Liver (tissue), 8 donors: ENCODE measurements at regions not wholly inside any gene's neighbourhood (a gene's known extent, or its start where the extent isn't known, plus 50 kb on each side); places are given as distances from the start of the nearest gene placed in this dataset.

ENCODE experiments used
- DNase-seq: peaks from one replicate; pipeline ENCODE4 v3.0.0-alpha.2; 2017; ENCODE audit warnings: low spot score
- H3K27ac ChIP-seq, 2 donors: one replicate each; pipeline ENCODE4 v1.7.0; 2013; ENCODE audit warnings: inconsistent platforms in 2 of 2, low read length in 2 of 2, control low read depth in 1 of 2, low read depth in 1 of 2, mild to moderate bottlenecking in 1 of 2
- H3K27me3 ChIP-seq, 4 donors: one replicate each; pipeline versions ENCODE4 v1.6.1 to v1.7.0; 2013; ENCODE audit warnings: low read length in 3 of 4, inconsistent platforms in 1 of 4, mild to moderate bottlenecking in 1 of 4, moderate library complexity in 1 of 4; ENCODE audit not compliant: control insufficient read depth in 4 of 4, insufficient read depth in 4 of 4
- H3K36me3 ChIP-seq, 4 donors: one replicate each; pipeline versions ENCODE4 v1.6.1 to v1.7.0; 2013; ENCODE audit warnings: low read length in 3 of 4, mild to moderate bottlenecking in 3 of 4, low read depth in 1 of 4, moderate library complexity in 1 of 4; ENCODE audit not compliant: control insufficient read depth in 4 of 4, insufficient read depth in 3 of 4
- H3K4me1 ChIP-seq, 4 donors: one replicate each; pipeline versions ENCODE4 v1.6.1 to v1.7.0; 2013; ENCODE audit warnings: low read length in 3 of 4, mild to moderate bottlenecking in 3 of 4, moderate library complexity in 1 of 4; ENCODE audit not compliant: control insufficient read depth in 4 of 4, insufficient read depth in 4 of 4
- H3K4me3 ChIP-seq, 3 donors: one replicate each; pipeline versions ENCODE4 v1.6.1 to v1.7.0; 2013; ENCODE audit warnings: low read length in 3 of 3, control low read depth in 1 of 3, low read depth in 1 of 3, mild to moderate bottlenecking in 1 of 3
- H3K9ac ChIP-seq, 2 donors: one replicate each; pipeline ENCODE4 v1.7.0; 2013; ENCODE audit warnings: low read length in 2 of 2, mild to moderate bottlenecking in 2 of 2, moderate library complexity in 2 of 2, control low read depth in 1 of 2, low read depth in 1 of 2
- H3K9me3 ChIP-seq, 4 donors: one replicate each; pipeline versions ENCODE4 v1.6.1 to v1.7.0; 2013; ENCODE audit warnings: low read length in 3 of 4; ENCODE audit not compliant: control insufficient read depth in 4 of 4
- GABPA ChIP-seq, 2 donors: IDR thresholded peaks in 1 of 2; conservative IDR thresholded peaks in 1 of 2; 2 replicates each; pipeline ENCODE4 v1.6.1; 2016; ENCODE audit warnings: antibody characterized with exemption in 2 of 2, mild to moderate bottlenecking in 1 of 2, moderate library complexity in 1 of 2
- JUND ChIP-seq, 2 donors: IDR thresholded peaks; 2 replicates each; pipeline ENCODE4 v1.6.1; 2016; ENCODE audit warnings: antibody characterized with exemption in 2 of 2
- RAD21 ChIP-seq, 2 donors: IDR thresholded peaks; 2 replicates each; pipeline ENCODE4 v1.6.1; 2016; ENCODE audit warnings: antibody characterized with exemption in 2 of 2, mild to moderate bottlenecking in 2 of 2
- TAF1 ChIP-seq: conservative IDR thresholded peaks from 2 replicates; pipeline ENCODE4 v1.6.1; 2016; ENCODE audit warnings: antibody characterized with exemption, mild to moderate bottlenecking
- YY1 ChIP-seq: IDR thresholded peaks from 2 replicates; pipeline ENCODE4 v1.6.1; 2016; ENCODE audit warnings: antibody characterized with exemption, mild to moderate bottlenecking
- WGBS: extraction: QIAGEN DNeasy Blood & Tissue Kit; methylation state at CpG from one replicate; pipeline ENCODE4 v1.1.7; 2013; 5-methylcytosine and 5-hydroxymethylcytosine counted together
- TF ChIP-seq, protein P1 (sequence below): IDR thresholded peaks from 2 replicates; pipeline ENCODE4 v1.6.1; 2016; ENCODE audit warnings: antibody characterized with exemption, mild to moderate bottlenecking
- TF ChIP-seq, protein P2 (sequence below): fragments of 150-350 bp; IDR thresholded peaks from 2 replicates; pipeline ENCODE4 v1.5.1; 2017; ENCODE audit warnings: improper control_type of control experiment, low read depth, low read length; ENCODE audit not compliant: missing input control
- TF ChIP-seq, protein P3 (sequence below): IDR thresholded peaks from 2 replicates; pipeline ENCODE4 v1.6.1; 2016; ENCODE audit warnings: antibody characterized with exemption
- donor health status: healthy.
- donor health status: healthy.
- donor health status: healthy.
- donor health status: healthy.
- donor health status: healthy.

DNA sequence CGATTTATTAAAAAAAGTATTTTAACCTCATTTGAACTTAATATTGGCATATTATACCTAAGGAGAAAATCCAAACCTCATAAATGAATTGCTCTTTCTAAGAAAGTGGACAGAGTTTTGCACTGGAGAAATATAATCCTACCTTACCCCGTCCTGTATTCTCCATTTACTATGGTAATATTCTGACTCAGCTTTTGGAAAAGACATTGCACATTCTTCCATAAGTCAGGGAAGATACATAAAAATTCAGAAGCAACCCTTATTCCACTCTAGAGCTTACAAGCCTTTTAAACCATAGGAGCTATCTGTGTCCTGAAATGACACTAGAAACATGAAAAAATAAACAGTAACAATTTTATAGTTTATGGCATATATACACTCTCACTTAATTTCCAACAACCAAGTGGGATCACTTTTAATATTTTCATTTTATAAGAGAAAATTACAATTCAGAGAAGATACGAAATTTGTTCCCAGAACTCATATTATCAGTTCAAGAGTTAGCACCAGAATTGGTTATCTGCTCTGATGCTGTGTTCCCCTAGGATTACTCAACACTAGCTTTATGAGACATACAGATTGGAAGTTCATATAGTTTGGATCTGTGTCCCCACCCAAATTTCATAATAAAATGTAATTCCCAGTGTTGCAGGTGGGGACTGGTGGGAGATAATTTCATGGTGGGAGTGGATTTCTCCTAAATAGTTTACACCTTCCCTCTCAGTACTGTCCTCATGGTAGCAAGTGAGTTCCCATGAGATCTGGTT is 359.4 kb downstream of the ARAP2 start:
- no peak overlapping the region for H3K4me3 ChIP-seq
- TF ChIP-seq GABPA (IDR thresholded peaks at IDR 0.05 in 1 of 2, conservative IDR thresholded peaks at IDR 0.05 in 1 of 2) (no peak), YY1 (no peak), JUND (IDR thresholded peaks at IDR 0.05) (no peak)
- TF ChIP-seq, protein P1, sequence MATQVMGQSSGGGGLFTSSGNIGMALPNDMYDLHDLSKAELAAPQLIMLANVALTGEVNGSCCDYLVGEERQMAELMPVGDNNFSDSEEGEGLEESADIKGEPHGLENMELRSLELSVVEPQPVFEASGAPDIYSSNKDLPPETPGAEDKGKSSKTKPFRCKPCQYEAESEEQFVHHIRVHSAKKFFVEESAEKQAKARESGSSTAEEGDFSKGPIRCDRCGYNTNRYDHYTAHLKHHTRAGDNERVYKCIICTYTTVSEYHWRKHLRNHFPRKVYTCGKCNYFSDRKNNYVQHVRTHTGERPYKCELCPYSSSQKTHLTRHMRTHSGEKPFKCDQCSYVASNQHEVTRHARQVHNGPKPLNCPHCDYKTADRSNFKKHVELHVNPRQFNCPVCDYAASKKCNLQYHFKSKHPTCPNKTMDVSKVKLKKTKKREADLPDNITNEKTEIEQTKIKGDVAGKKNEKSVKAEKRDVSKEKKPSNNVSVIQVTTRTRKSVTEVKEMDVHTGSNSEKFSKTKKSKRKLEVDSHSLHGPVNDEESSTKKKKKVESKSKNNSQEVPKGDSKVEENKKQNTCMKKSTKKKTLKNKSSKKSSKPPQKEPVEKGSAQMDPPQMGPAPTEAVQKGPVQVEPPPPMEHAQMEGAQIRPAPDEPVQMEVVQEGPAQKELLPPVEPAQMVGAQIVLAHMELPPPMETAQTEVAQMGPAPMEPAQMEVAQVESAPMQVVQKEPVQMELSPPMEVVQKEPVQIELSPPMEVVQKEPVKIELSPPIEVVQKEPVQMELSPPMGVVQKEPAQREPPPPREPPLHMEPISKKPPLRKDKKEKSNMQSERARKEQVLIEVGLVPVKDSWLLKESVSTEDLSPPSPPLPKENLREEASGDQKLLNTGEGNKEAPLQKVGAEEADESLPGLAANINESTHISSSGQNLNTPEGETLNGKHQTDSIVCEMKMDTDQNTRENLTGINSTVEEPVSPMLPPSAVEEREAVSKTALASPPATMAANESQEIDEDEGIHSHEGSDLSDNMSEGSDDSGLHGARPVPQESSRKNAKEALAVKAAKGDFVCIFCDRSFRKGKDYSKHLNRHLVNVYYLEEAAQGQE, result no peak
- TF ChIP-seq, protein P2, sequence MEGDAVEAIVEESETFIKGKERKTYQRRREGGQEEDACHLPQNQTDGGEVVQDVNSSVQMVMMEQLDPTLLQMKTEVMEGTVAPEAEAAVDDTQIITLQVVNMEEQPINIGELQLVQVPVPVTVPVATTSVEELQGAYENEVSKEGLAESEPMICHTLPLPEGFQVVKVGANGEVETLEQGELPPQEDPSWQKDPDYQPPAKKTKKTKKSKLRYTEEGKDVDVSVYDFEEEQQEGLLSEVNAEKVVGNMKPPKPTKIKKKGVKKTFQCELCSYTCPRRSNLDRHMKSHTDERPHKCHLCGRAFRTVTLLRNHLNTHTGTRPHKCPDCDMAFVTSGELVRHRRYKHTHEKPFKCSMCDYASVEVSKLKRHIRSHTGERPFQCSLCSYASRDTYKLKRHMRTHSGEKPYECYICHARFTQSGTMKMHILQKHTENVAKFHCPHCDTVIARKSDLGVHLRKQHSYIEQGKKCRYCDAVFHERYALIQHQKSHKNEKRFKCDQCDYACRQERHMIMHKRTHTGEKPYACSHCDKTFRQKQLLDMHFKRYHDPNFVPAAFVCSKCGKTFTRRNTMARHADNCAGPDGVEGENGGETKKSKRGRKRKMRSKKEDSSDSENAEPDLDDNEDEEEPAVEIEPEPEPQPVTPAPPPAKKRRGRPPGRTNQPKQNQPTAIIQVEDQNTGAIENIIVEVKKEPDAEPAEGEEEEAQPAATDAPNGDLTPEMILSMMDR, result no peak
- no peaks in the 10 kb centered on the region for H3K9me3 ChIP-seq
- H3K27ac ChIP-seq, result no peak overlapping the region
- no peaks in the 10 kb centered on the region for H3K27me3 ChIP-seq
- H3K9ac ChIP-seq, result no peak overlapping the region
- DNase-seq, result no peak
- WGBS, result 62% methylated on average over 3 of the region's 3 CpGs
- no peaks in the 10 kb centered on the region for H3K36me3 ChIP-seq
- no peaks in the 10 kb centered on the region for H3K4me1 ChIP-seq

- H3K27ac ChIP-seq, result no peak overlapping the region
- TF ChIP-seq, protein P3, sequence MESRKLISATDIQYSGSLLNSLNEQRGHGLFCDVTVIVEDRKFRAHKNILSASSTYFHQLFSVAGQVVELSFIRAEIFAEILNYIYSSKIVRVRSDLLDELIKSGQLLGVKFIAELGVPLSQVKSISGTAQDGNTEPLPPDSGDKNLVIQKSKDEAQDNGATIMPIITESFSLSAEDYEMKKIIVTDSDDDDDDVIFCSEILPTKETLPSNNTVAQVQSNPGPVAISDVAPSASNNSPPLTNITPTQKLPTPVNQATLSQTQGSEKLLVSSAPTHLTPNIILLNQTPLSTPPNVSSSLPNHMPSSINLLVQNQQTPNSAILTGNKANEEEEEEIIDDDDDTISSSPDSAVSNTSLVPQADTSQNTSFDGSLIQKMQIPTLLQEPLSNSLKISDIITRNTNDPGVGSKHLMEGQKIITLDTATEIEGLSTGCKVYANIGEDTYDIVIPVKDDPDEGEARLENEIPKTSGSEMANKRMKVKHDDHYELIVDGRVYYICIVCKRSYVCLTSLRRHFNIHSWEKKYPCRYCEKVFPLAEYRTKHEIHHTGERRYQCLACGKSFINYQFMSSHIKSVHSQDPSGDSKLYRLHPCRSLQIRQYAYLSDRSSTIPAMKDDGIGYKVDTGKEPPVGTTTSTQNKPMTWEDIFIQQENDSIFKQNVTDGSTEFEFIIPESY, result no peak
- TF ChIP-seq TAF1 (no peak), RAD21 (IDR thresholded peaks at IDR 0.05) (no peak)
- TF ChIP-seq, protein P1, result no peak
- no peak for DNase-seq
- H3K9me3 ChIP-seq, result no peaks in the 10 kb centered on the region
- no peaks in the 10 kb centered on the region for H3K36me3 ChIP-seq
- no peaks in the 10 kb centered on the region for H3K4me1 ChIP-seq
- no peak overlapping the region for H3K4me3 ChIP-seq
- H3K9ac ChIP-seq, result no peak overlapping the region
- H3K27me3 ChIP-seq, result no peaks in the 10 kb centered on the region
These were observed 346.5 kb downstream of the ARAP2 start for GRCh38 chr4:35897808-35898207.
